OCI-LY1 (cell line): ENCODE measurements at regions not wholly inside any gene's neighbourhood (a gene's known extent, or its start where the extent isn't known, plus 50 kb on each side); places are given as distances from the start of the nearest gene placed in this dataset.
"Not testable (repeated sequence)": the region's sequence is repeated elsewhere in the genome, so short reads cannot be mapped to it uniquely, and the experiment has no call there.

Source experiments
- H2AFZ ChIP-seq: fragments of 200-600 bp; sonication (generic), shearing (Covaris generic); 2 replicates; pipeline ENCODE4 v1.6.0; 2014; ENCODE audit warnings: antibody characterized with exemption, mild to moderate bottlenecking, low read length
- H3F3A ChIP-seq: fragments of 200-600 bp; sonication (generic), shearing (Covaris generic); 2 replicates; pipeline ENCODE4 v1.6.0; 2014; ENCODE audit warnings: mild to moderate bottlenecking, antibody characterized with exemption, low read length, moderate library complexity; ENCODE audit not compliant: insufficient read depth
- H3K27ac ChIP-seq: fragments of 200-600 bp; sonication (generic); 2 replicates; pipeline ENCODE4 v1.5.1; 2014; ENCODE audit warnings: low read length, mixed run types, mild to moderate bottlenecking, low read depth; ENCODE audit not compliant: poor library complexity, severe bottlenecking
- H3K27me3 ChIP-seq: fragments of 200-600 bp; sonication (generic); 2 replicates; pipeline ENCODE4 v1.6.0; 2014; ENCODE audit warnings: antibody characterized with exemption, mild to moderate bottlenecking, low read length, moderate library complexity; ENCODE audit not compliant: insufficient read depth
- H3K36me3 ChIP-seq: fragments of 200-600 bp; sonication (generic); 2 replicates; pipeline ENCODE4 v1.6.1; 2014; ENCODE audit warnings: mild to moderate bottlenecking, antibody characterized with exemption, low read length, moderate library complexity, mixed read lengths; ENCODE audit not compliant: insufficient read depth
- H3K4me1 ChIP-seq: fragments of 200-600 bp; sonication (generic); 2 replicates; pipeline ENCODE4 v1.5.1; 2014; ENCODE audit warnings: mild to moderate bottlenecking, low read length, moderate library complexity; ENCODE audit not compliant: insufficient read depth, severe bottlenecking
- H3K4me2 ChIP-seq: fragments of 200-600 bp; sonication (generic), shearing (Covaris generic); 2 replicates; pipeline ENCODE4 v1.6.1; 2014; ENCODE audit warnings: low read length
- H3K4me3 ChIP-seq: fragments of 200-600 bp; sonication (generic); 2 replicates; pipeline ENCODE4 v1.5.1; 2014; ENCODE audit warnings: low read length, low read depth, mild to moderate bottlenecking, mixed read lengths; ENCODE audit not compliant: poor library complexity, severe bottlenecking
- H3K79me2 ChIP-seq: fragments of 200-600 bp; shearing (Covaris generic); 2 replicates; pipeline ENCODE4 v1.6.1; 2016; ENCODE audit warnings: mixed run types, low read length, mixed read lengths; ENCODE audit not compliant: insufficient read depth
- H3K9ac ChIP-seq: fragments of 200-600 bp; sonication (generic), shearing (Covaris generic); 2 replicates; pipeline ENCODE4 v1.6.1; 2014; ENCODE audit warnings: mild to moderate bottlenecking, low read length, mixed read lengths
- H3K9me2 ChIP-seq: fragments of 200-600 bp; sonication (generic), shearing (Covaris generic); 2 replicates; pipeline ENCODE4 v1.6.1; 2014; ENCODE audit warnings: low read depth, mild to moderate bottlenecking, low read length, mixed read lengths
- H3K9me3 ChIP-seq: fragments of 200-600 bp; shearing (Covaris generic); 2 replicates; pipeline ENCODE4 v1.6.1; 2014; ENCODE audit warnings: low read length, mixed read lengths
- H4K20me1 ChIP-seq: fragments of 200-600 bp; sonication (generic), shearing (Covaris generic); 2 replicates; pipeline ENCODE4 v1.6.0; 2016; ENCODE audit warnings: mild to moderate bottlenecking, low read length; ENCODE audit not compliant: insufficient read depth
- CTCF ChIP-seq: fragments of 200-600 bp; sonication (generic), shearing (Covaris generic); IDR thresholded peaks from 2 replicates; pipeline ENCODE4 v1.5.1; 2017; ENCODE audit warnings: mild to moderate bottlenecking, antibody characterized with exemption, low read length, moderate library complexity, mixed read lengths
- EZH2 ChIP-seq: fragments of 200-600 bp; sonication (generic), shearing (Covaris generic); IDR thresholded peaks from 2 replicates; pipeline ENCODE4 v1.8.0; 2017; ENCODE audit warnings: borderline replicate concordance, mixed run types, mild to moderate bottlenecking, antibody characterized with exemption, low read length, moderate library complexity, mixed read lengths

GRCh38 chr6:134391205-134391604 is 73.3 kb upstream of the SGK1 start:
- no peaks in the 10 kb centered on the region for H3K9me3 ChIP-seq
- H4K20me1 ChIP-seq: no peaks in the 10 kb centered on the region
- H3K9ac ChIP-seq: no peak overlapping the region
- H3K36me3 ChIP-seq: no peaks in the 10 kb centered on the region
- no peaks in the 10 kb centered on the region for H3F3A ChIP-seq
- TF ChIP-seq CTCF: no peak
- no peak overlapping the region for H3K4me3 ChIP-seq
- H3K9me2 ChIP-seq: no peaks in the 10 kb centered on the region
- no peaks in the 10 kb centered on the region for H3K27me3 ChIP-seq
- no peaks in the 10 kb centered on the region for H3K4me1 ChIP-seq
- no peak overlapping the region for H3K4me2 ChIP-seq
- no peaks in the 10 kb centered on the region for H3K79me2 ChIP-seq
- no peak overlapping the region for H2AFZ ChIP-seq
- no peak overlapping the region for H3K27ac ChIP-seq

DNA sequence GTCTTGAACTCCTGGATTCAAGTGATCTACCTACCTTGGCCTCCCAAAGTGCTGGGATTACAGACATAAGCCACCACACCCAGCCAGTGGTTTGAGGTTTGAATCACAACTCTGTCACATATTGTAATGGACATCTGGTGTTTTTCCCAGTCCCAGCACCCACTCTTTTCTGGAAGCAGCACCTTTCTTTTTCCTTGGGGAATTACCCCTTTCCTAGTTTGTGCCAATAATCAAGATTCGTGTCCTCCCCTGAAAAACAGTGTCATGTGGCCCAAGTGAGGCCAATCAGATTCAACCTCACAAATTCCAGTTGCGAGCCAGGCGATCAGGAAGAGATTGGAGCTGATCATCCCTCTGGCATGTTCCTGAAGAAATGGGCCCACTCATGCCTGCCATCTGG is 71.7 kb upstream of the SGK1 start:
- H3K9ac ChIP-seq: no peak overlapping the region
- H3K79me2 ChIP-seq: no peaks in the 10 kb centered on the region
- TF ChIP-seq CTCF (no peak), EZH2 (no peak)

GRCh38 chr6:134389129-134389528 is 71.2 kb upstream of the SGK1 start:
- Histone ChIP-seq H3K27ac (no peak overlapping the region), H3K4me1 (no peaks in the 10 kb centered on the region), H3K27me3 (no peaks in the 10 kb centered on the region), H4K20me1 (no peaks in the 10 kb centered on the region), H3K79me2 (no peaks in the 10 kb centered on the region), H2AFZ (no peak overlapping the region), H3K4me3 (no peak overlapping the region), H3K36me3 (no peaks in the 10 kb centered on the region), H3K9me2 (no peaks in the 10 kb centered on the region), H3F3A (no peaks in the 10 kb centered on the region), H3K9ac (no peak overlapping the region), H3K9me3 (no peaks in the 10 kb centered on the region), H3K4me2 (no peak overlapping the region)
- TF ChIP-seq EZH2 (no peak), CTCF (no peak)

More for the DNA sequence above, 71.7 kb upstream of the SGK1 start:
- Histone ChIP-seq H3K27me3 (no peaks in the 10 kb centered on the region), H3K4me2 (no peak overlapping the region), H3K4me3 (no peak overlapping the region), H3K36me3 (no peaks in the 10 kb centered on the region), H3K9me3 (no peaks in the 10 kb centered on the region), H2AFZ (no peak overlapping the region), H3F3A (no peaks in the 10 kb centered on the region), H4K20me1 (no peaks in the 10 kb centered on the region), H3K4me1 (no peaks in the 10 kb centered on the region), H3K9me2 (no peaks in the 10 kb centered on the region), H3K27ac (no peak overlapping the region)

- not testable (repeated sequence) for H3K79me2 ChIP-seq, H2AFZ ChIP-seq, H3K36me3 ChIP-seq, H3K9ac ChIP-seq, H3K9me2 ChIP-seq, H4K20me1 ChIP-seq, H3K4me2 ChIP-seq, H3K4me3 ChIP-seq, H3K4me1 ChIP-seq, H3F3A ChIP-seq, H3K9me3 ChIP-seq, H3K27ac ChIP-seq, H3K27me3 ChIP-seq
Measured at GRCh38 chr6:134386482-134386881, 68.6 kb upstream of the SGK1 start.
